ENCODE measurements at regions not wholly inside any gene's neighbourhood (a gene's known extent, or its start where the extent isn't known, plus 50 kb on each side); places are given as distances from the start of the nearest gene placed in this dataset.

- H3K4me1 ChIP-seq (ENCODE audit: insufficient read depth, low read length), result peaks cover 10% of the 10 kb centered on the region
- no peak overlapping the region for H3K9ac ChIP-seq (ENCODE audit: low read length)
- no peak overlapping the region for H2AFZ ChIP-seq (ENCODE audit: low read depth, low read length)
- H3K27ac Mint-ChIP-seq (ENCODE audit: unreplicated experiment), result no peak overlapping the region
- H4K20me1 ChIP-seq (ENCODE audit: insufficient read depth, low read length), result no peaks in the 10 kb centered on the region
- DNase-seq (ENCODE audit: low read depth) (no peak), FAIRE-seq (no peak)
- H3K9me3 Mint-ChIP-seq (ENCODE audit: unreplicated experiment), result peaks cover 11% of the 10 kb centered on the region
- no peaks in the 10 kb centered on the region for H3K36me3 Mint-ChIP-seq (ENCODE audit: low read depth, unreplicated experiment)
- H3K4me1 Mint-ChIP-seq (ENCODE audit: low read depth, unreplicated experiment), result no peaks in the 10 kb centered on the region
- H3K27me3 Mint-ChIP-seq (ENCODE audit: low read depth, unreplicated experiment), result no peaks in the 10 kb centered on the region
- H3K4me3 Mint-ChIP-seq (ENCODE audit: unreplicated experiment), result no peak overlapping the region
- no peak overlapping the region for H3K4me3 ChIP-seq (ENCODE audit: insufficient read depth, low read depth, low read length)
- TF ChIP-seq, protein P1, sequence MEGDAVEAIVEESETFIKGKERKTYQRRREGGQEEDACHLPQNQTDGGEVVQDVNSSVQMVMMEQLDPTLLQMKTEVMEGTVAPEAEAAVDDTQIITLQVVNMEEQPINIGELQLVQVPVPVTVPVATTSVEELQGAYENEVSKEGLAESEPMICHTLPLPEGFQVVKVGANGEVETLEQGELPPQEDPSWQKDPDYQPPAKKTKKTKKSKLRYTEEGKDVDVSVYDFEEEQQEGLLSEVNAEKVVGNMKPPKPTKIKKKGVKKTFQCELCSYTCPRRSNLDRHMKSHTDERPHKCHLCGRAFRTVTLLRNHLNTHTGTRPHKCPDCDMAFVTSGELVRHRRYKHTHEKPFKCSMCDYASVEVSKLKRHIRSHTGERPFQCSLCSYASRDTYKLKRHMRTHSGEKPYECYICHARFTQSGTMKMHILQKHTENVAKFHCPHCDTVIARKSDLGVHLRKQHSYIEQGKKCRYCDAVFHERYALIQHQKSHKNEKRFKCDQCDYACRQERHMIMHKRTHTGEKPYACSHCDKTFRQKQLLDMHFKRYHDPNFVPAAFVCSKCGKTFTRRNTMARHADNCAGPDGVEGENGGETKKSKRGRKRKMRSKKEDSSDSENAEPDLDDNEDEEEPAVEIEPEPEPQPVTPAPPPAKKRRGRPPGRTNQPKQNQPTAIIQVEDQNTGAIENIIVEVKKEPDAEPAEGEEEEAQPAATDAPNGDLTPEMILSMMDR (IDR thresholded peaks at IDR 0.05; ENCODE audit: insufficient read depth, low read depth, low read length), result no peak
- no peak for TF ChIP-seq EZH2 (IDR thresholded peaks at IDR 0.05; ENCODE audit: insufficient read depth, low read length)
- no peaks in the 10 kb centered on the region for H3K36me3 ChIP-seq (ENCODE audit: insufficient read depth, low read length)
- H3K27ac ChIP-seq (ENCODE audit: low read depth, low read length), result no peak overlapping the region
- H3K9me3 ChIP-seq (ENCODE audit: insufficient read depth, low read depth, low read length), result no peaks in the 10 kb centered on the region
- H3K79me2 ChIP-seq (ENCODE audit: insufficient read depth, low read length), result no peaks in the 10 kb centered on the region
- no peaks in the 10 kb centered on the region for H3K27me3 ChIP-seq (ENCODE audit: insufficient read depth, low read length)
- no peak overlapping the region for H3K4me2 ChIP-seq (ENCODE audit: low read length)
Observed at GRCh38 chr7:68324621-68325020, 1273.7 kb upstream of the AUTS2 start.

GRCh38 chr7:68334216-68334615 is 1264.1 kb upstream of the AUTS2 start:
- peaks cover 22% of the 10 kb centered on the region for H3K9me3 Mint-ChIP-seq (ENCODE audit: unreplicated experiment)
- no peaks in the 10 kb centered on the region for H3K27me3 ChIP-seq (ENCODE audit: insufficient read depth, low read length)
- DNase-seq (ENCODE audit: low read depth) (no peak), FAIRE-seq (no peak)
- no peaks in the 10 kb centered on the region for H3K36me3 ChIP-seq (ENCODE audit: insufficient read depth, low read length)
- no peak overlapping the region for H3K4me3 ChIP-seq (ENCODE audit: insufficient read depth, low read depth, low read length)
- H3K36me3 Mint-ChIP-seq (ENCODE audit: low read depth, unreplicated experiment), result no peaks in the 10 kb centered on the region
- no peak overlapping the region for H3K9ac ChIP-seq (ENCODE audit: low read length)
- H3K27ac ChIP-seq (ENCODE audit: low read depth, low read length), result no peak overlapping the region
- H2AFZ ChIP-seq (ENCODE audit: low read depth, low read length), result no peak overlapping the region
- no peak overlapping the region for H3K4me3 Mint-ChIP-seq (ENCODE audit: unreplicated experiment)
- H3K4me1 ChIP-seq (ENCODE audit: insufficient read depth, low read length), result no peaks in the 10 kb centered on the region
- no peaks in the 10 kb centered on the region for H3K9me3 ChIP-seq (ENCODE audit: insufficient read depth, low read depth, low read length)
- H3K27me3 Mint-ChIP-seq (ENCODE audit: low read depth, unreplicated experiment), result no peaks in the 10 kb centered on the region
- no peaks in the 10 kb centered on the region for H4K20me1 ChIP-seq (ENCODE audit: insufficient read depth, low read length)
- TF ChIP-seq, protein P1 (IDR thresholded peaks at IDR 0.05; ENCODE audit: insufficient read depth, low read depth, low read length), result no peak
- TF ChIP-seq EZH2 (IDR thresholded peaks at IDR 0.05; ENCODE audit: insufficient read depth, low read length), result no peak
- no peaks in the 10 kb centered on the region for H3K79me2 ChIP-seq (ENCODE audit: insufficient read depth, low read length)
- no peaks in the 10 kb centered on the region for H3K4me1 Mint-ChIP-seq (ENCODE audit: low read depth, unreplicated experiment)
- no peak overlapping the region for H3K4me2 ChIP-seq (ENCODE audit: low read length)
- H3K27ac Mint-ChIP-seq (ENCODE audit: unreplicated experiment), result no peak overlapping the region

DNA sequence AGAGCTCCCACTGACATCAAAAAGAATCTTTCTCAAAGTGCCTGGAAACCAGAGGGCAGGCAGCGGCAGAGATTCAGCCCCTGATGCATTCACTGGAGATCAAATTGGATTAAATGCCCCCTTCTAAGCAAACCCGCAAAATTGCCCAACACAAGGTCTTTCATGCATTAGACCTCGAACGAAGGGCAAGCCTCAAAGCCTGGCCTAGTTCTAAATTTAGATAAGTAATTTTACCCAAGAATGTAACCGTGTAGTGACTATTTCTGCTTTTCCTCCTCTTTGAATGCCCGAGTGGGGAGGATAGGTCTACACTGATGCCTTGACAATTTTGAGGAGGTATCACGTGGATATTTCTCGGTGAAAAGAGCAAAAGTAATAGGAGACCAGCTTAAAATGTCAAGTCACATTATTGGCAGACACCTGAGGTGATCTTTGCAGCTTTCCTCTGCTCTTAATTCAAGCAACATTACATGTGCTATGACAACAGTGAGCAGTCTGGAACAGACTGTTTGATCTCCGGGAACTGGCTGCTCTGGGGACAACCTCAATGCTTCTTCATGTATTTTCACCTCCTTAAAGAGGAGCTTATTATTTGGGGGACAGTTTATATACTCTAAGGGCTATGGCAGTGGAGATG is 1263.5 kb upstream of the AUTS2 start:
- Histone ChIP-seq H3K9me3 (ENCODE audit: insufficient read depth, low read depth, low read length) (no peaks in the 10 kb centered on the region), H2AFZ (ENCODE audit: low read depth, low read length) (no peak overlapping the region), H3K79me2 (ENCODE audit: insufficient read depth, low read length) (no peaks in the 10 kb centered on the region), H3K4me2 (ENCODE audit: low read length) (no peak overlapping the region), H4K20me1 (ENCODE audit: insufficient read depth, low read length) (no peaks in the 10 kb centered on the region), H3K36me3 (ENCODE audit: insufficient read depth, low read length) (no peaks in the 10 kb centered on the region), H3K4me3 (ENCODE audit: insufficient read depth, low read depth, low read length) (no peak overlapping the region), H3K9ac (ENCODE audit: low read length) (no peak overlapping the region), H3K27me3 (ENCODE audit: insufficient read depth, low read length) (no peaks in the 10 kb centered on the region), H3K4me1 (ENCODE audit: insufficient read depth, low read length) (no peaks in the 10 kb centered on the region), H3K27ac (ENCODE audit: low read depth, low read length) (no peak overlapping the region)
- no peak for DNase-seq (ENCODE audit: low read depth)
- no peak for FAIRE-seq
- Mint-ChIP-seq H3K27me3 (ENCODE audit: low read depth, unreplicated experiment) (no peaks in the 10 kb centered on the region), H3K27ac (ENCODE audit: unreplicated experiment) (no peak overlapping the region), H3K9me3 (ENCODE audit: unreplicated experiment) (peaks cover 19% of the 10 kb centered on the region), H3K4me3 (ENCODE audit: unreplicated experiment) (no peak overlapping the region), H3K4me1 (ENCODE audit: low read depth, unreplicated experiment) (no peaks in the 10 kb centered on the region), H3K36me3 (ENCODE audit: low read depth, unreplicated experiment) (no peaks in the 10 kb centered on the region)
- TF ChIP-seq EZH2 (IDR thresholded peaks at IDR 0.05; ENCODE audit: insufficient read depth, low read length), result no peak
- TF ChIP-seq, protein P1 (IDR thresholded peaks at IDR 0.05; ENCODE audit: insufficient read depth, low read depth, low read length), result no peak

All from astrocyte (in vitro differentiated cells and primary cell).